K562 (cell line): ENCODE measurements at regions not wholly inside any gene's neighbourhood (a gene's known extent, or its start where the extent isn't known, plus 50 kb on each side); places are given as distances from the start of the nearest gene placed in this dataset.

Experiments
- ATAC-seq: fragments of 200-7000 bp; cut with Tn5 transposase; 3 replicates; pipeline ENCODE4 v1.9.1; 2020; ENCODE audit warnings: moderate library complexity
- BruUV-seq: library from RNA; stranded (reverse); fragments of 400-500 nt; replicated peaks from 2 replicates; lab custom pipeline; 2021; lab: Mats Ljungman, UMichigan
- CTCF ChIA-PET: fragments of 300-600 bp; formaldehyde crosslinking; extraction: SDS; loops from one replicate; lab custom pipeline; 2021; ENCODE audit warnings: low intra/inter-chr PET ratio; lab: Yijun Ruan, JAX
- POLR2A ChIA-PET: fragments of 300-600, 350-650 bp; sonication (Branson Sonifier 250); formaldehyde crosslinking; extraction: SDS; loops from one replicate; lab custom pipeline; 2021; ENCODE audit warnings: antibody characterized with exemption, inconsistent platforms; lab: Yijun Ruan, JAX
- DNase-seq, 4 experiments: peaks; one replicate each; pipeline versions ENCODE4 v3.0.0 to v3.0.0-alpha.2; 2011 to 2018; ENCODE audit warnings: low spot score in 3 of 4, mixed read lengths in 3 of 4; ENCODE audit errors: extremely low read depth in 1 of 4
- FAIRE-seq: peaks from 2 replicates; lab custom pipeline; 2011; peaks lifted over from hg19 to GRCh38; lab: Jason Lieb, UNC
- H2AFZ ChIP-seq: 2 replicates; pipeline ENCODE4 v1.6.0; 2011; ENCODE audit warnings: low read depth, low read length, control low read depth, inconsistent platforms
- H3K27ac ChIP-seq: fragments of 200-600 bp; 3 replicates; pipeline ENCODE4 v1.8.0; 2011; ENCODE audit warnings: low read depth, mild to moderate bottlenecking, control low read depth, inconsistent platforms, low read length, moderate library complexity, mixed read lengths; ENCODE audit errors: extremely low read depth
- H3K27me3 ChIP-seq, 2 experiments: fragments of 300-600 bp in 1 of 2; 2 replicates in 1 of 2; 3 replicates in 1 of 2; pipeline versions ENCODE4 v1.6.0 to v1.8.0; 2011; ENCODE audit warnings: inconsistent platforms in 2 of 2, low read length in 2 of 2, mild to moderate bottlenecking in 1 of 2, mixed read lengths in 1 of 2, moderate library complexity in 1 of 2; ENCODE audit not compliant: control insufficient read depth in 2 of 2, insufficient read depth in 2 of 2
- H3K36me3 ChIP-seq: fragments of 300-600 bp; 3 replicates; pipeline ENCODE4 v1.8.0; 2011; ENCODE audit warnings: mild to moderate bottlenecking, low read length, inconsistent platforms; ENCODE audit not compliant: control insufficient read depth, insufficient read depth
- H3K4me1 ChIP-seq, 2 experiments: fragments of 200-600 bp in 1 of 2; replicated peaks in 1 of 2; 2 replicates in 1 of 2; 3 replicates in 1 of 2; pipeline versions ENCODE4 v1.5.1 to v1.8.0; 2011; ENCODE audit warnings: inconsistent platforms in 2 of 2, low read length in 2 of 2, mild to moderate bottlenecking in 1 of 2, mixed read lengths in 1 of 2, moderate library complexity in 1 of 2; ENCODE audit not compliant: control insufficient read depth in 2 of 2, insufficient read depth in 2 of 2
- H3K4me2 ChIP-seq: 2 replicates; pipeline ENCODE4 v1.6.1; 2011; ENCODE audit warnings: low read length, control low read depth, inconsistent platforms, mixed read lengths; ENCODE audit not compliant: insufficient read depth
- H3K4me3 ChIP-seq: fragments of 200-600 bp; sonication (generic), shearing (Covaris generic); 2 replicates; pipeline ENCODE4 v1.5.1; 2016; ENCODE audit warnings: control low read depth, inconsistent platforms
- H3K79me2 ChIP-seq: fragments of 200-600 bp; 3 replicates; pipeline ENCODE4 v1.8.0; 2011; ENCODE audit warnings: low read length, inconsistent platforms; ENCODE audit not compliant: control insufficient read depth, insufficient read depth
- H3K9ac ChIP-seq, 2 experiments: 2 replicates each; pipeline versions ENCODE4 v1.6.0 to v1.6.1; 2011; ENCODE audit warnings: low read depth in 2 of 2, low read length in 2 of 2, control low read depth in 1 of 2, inconsistent platforms in 1 of 2, mild to moderate bottlenecking in 1 of 2, mixed read lengths in 1 of 2; ENCODE audit not compliant: insufficient read depth in 1 of 2
- H3K9me1 ChIP-seq: one replicate; pipeline ENCODE4 v1.6.0; 2011; ENCODE audit warnings: inconsistent platforms, mild to moderate bottlenecking, low read length, moderate library complexity; ENCODE audit not compliant: control insufficient read depth, insufficient read depth
- H3K9me3 ChIP-seq: replicated peaks from 2 replicates; pipeline ENCODE4 v1.5.1; 2011; ENCODE audit warnings: low read depth, low read length, inconsistent platforms; ENCODE audit not compliant: control insufficient read depth, insufficient read depth
- H4K20me1 ChIP-seq: replicated peaks from 2 replicates; pipeline ENCODE4 v1.6.1; 2011; ENCODE audit warnings: low read length, inconsistent platforms, mixed read lengths; ENCODE audit not compliant: control insufficient read depth, insufficient read depth
- C11orf30 ChIP-seq: fragments of 450-650 bp; IDR thresholded peaks from 2 replicates; pipeline ENCODE4 v1.6.1; 2016; ENCODE audit warnings: low read depth, mild to moderate bottlenecking
- CCAR2 ChIP-seq: fragments of 200-400 bp; formaldehyde crosslinking; IDR thresholded peaks from 2 replicates; pipeline ENCODE4 v1.6.1; 2017; ENCODE audit warnings: mild to moderate bottlenecking, low read depth, low read length
- CEBPG ChIP-seq, 3 experiments: fragments of 200-800 bp in 1 of 3; sonication (Bioruptor generic) in 1 of 3; sonication (generic) in 1 of 3; formaldehyde crosslinking in 1 of 3; IDR thresholded peaks in 2 of 3; conservative IDR thresholded peaks in 1 of 3; 2 replicates each; pipeline versions ENCODE4 v1.6.1 to v1.8.0; 2016 to 2022; ENCODE audit warnings: missing compliant biosample characterization in 2 of 3, missing genetic modification characterization in 2 of 3, mild to moderate bottlenecking in 1 of 3, missing genetic modification reagents in 1 of 3
- CREM ChIP-seq: IDR thresholded peaks from 2 replicates; pipeline ENCODE4 v1.6.1; 2014; ENCODE audit warnings: antibody characterized with exemption, low read depth
- FOXJ3 ChIP-seq: sonication (generic); formaldehyde crosslinking; IDR thresholded peaks from 2 replicates; pipeline ENCODE4 v1.4.0; 2020; ENCODE audit warnings: mild to moderate bottlenecking, missing genetic modification reagents
- FUS ChIP-seq: fragments of 200-400 bp; formaldehyde crosslinking; optimal IDR thresholded peaks from 2 replicates; pipeline ENCODE3; 2017; ENCODE audit warnings: low read depth, low read length
- HOXB6 ChIP-seq: fragments of 250-450 bp; sonication (Bioruptor Pico); IDR thresholded peaks from 2 replicates; pipeline ENCODE4 v1.5.1; 2022; ENCODE audit warnings: mild to moderate bottlenecking, borderline replicate concordance
- L3MBTL2 ChIP-seq: fragments of 450-650 bp; IDR thresholded peaks from 2 replicates; pipeline ENCODE4 v1.6.1; 2016; ENCODE audit warnings: mild to moderate bottlenecking, moderate library complexity
- LARP7 ChIP-seq: fragments of 450-650 bp; IDR thresholded peaks from 2 replicates; pipeline ENCODE4 v1.6.1; 2016
- NR2C2 ChIP-seq, 2 experiments: fragments of 200-800 bp in 1 of 2; sonication (Bioruptor generic) in 1 of 2; sonication (generic) in 1 of 2; formaldehyde crosslinking in 1 of 2; IDR thresholded peaks; 2 replicates each; pipeline versions ENCODE4 v1.6.1 to v1.8.0; 2016 to 2022; ENCODE audit warnings: mild to moderate bottlenecking in 1 of 2, missing compliant biosample characterization in 1 of 2, missing genetic modification characterization in 1 of 2, missing genetic modification reagents in 1 of 2
- RHOXF2B ChIP-seq: fragments of 250-450 bp; sonication (Bioruptor Pico); conservative IDR thresholded peaks from 2 replicates; pipeline ENCODE4 v1.5.1; 2021
- TRIM24 ChIP-seq, 2 experiments: fragments of 450-650 bp; IDR thresholded peaks; 2 replicates each; pipeline ENCODE4 v1.6.1; 2016
- WGBS: fragments of 100-300 bp; shearing (Covaris generic); methylation state at CpG from one replicate; pipeline ENCODE4 v1.1.6; 2016; ENCODE audit warnings: low coverage, mixed read lengths; ENCODE audit not compliant: insufficient coverage; ENCODE audit errors: missing lambda C conversion rate; 5-methylcytosine and 5-hydroxymethylcytosine counted together
- in situ Hi-C: fragments of 300-500 bp; cut with MboI; formaldehyde crosslinking; loops from 4 replicates; pipeline ENCODE4 v1.15.0; 2018; ENCODE audit warnings: inconsistent platforms, mixed read lengths
- intact Hi-C: fragments of 100-400 bp; cut with micrococcal nuclease; formaldehyde crosslinking; loops from 2 replicates; pipeline ENCODE4 v1.14.2; 2022
- TF ChIP-seq, protein P1 (sequence below): sonication (generic); formaldehyde crosslinking; IDR thresholded peaks from 2 replicates; pipeline ENCODE4 v1.5.0; 2020; ENCODE audit warnings: missing genetic modification reagents
- TF ChIP-seq, protein P2 (sequence below), 2 experiments: fragments of 450-650 bp; conservative IDR thresholded peaks; 2 replicates each; pipeline ENCODE4 v1.6.1; 2017; ENCODE audit warnings: mild to moderate bottlenecking in 2 of 2, moderate library complexity in 2 of 2
- TF ChIP-seq, protein P3 (sequence below): sonication (generic); formaldehyde crosslinking; IDR thresholded peaks from 2 replicates; pipeline ENCODE4 v1.8.0; 2022; ENCODE audit warnings: mild to moderate bottlenecking, missing genetic modification reagents
- TF ChIP-seq, protein P4 (sequence below): fragments of 450-650 bp; formaldehyde crosslinking; IDR thresholded peaks from 2 replicates; pipeline ENCODE4 v1.4.0; 2020; ENCODE audit warnings: mild to moderate bottlenecking, mixed read lengths

DNA sequence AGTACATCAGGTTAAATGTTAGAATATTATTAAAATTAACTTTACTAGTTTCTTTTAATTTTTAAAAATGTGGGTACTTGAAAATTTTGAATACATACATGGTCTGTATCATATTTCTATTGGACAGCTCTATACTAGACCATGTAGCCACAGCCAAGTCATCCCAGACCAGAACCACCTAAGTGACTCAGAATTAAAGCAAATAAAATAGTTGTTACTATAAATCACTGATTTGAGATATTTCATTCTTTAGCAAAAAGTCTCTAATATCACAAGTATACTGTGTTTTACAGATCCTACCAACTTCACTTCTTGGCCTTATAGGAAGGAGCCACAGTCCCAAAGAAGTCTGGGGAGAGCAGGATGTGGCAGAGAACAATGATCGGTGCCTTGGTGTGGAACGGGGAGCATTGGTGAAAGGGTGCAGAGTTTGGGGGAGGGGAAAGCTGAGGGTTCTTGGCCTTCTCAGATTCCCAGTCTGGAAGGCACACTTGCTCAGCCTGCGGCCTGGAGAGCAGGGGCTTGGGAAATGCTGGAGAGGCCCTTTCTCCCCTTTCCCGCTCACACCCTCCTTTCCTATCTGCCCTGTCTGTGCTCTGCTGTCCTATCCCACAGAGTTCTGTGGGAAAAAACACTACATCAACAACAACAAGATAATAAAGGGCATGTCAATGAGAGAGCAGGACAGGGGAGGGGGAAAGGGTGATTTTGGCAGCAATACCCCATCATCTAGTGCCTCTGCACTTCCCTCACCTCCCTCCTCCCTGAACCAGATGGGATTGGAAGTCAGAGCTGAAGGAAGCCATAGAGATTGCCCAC, 122.1 kb downstream of the NGF start (continued):
- no peak for TF ChIP-seq HOXB6 (CRISPR knock-in tag)
- no peak for TF ChIP-seq FOXJ3 (CRISPR knock-in tag)
- no peak for TF ChIP-seq TRIM24 (IDR thresholded peaks at IDR 0.05)

DNA sequence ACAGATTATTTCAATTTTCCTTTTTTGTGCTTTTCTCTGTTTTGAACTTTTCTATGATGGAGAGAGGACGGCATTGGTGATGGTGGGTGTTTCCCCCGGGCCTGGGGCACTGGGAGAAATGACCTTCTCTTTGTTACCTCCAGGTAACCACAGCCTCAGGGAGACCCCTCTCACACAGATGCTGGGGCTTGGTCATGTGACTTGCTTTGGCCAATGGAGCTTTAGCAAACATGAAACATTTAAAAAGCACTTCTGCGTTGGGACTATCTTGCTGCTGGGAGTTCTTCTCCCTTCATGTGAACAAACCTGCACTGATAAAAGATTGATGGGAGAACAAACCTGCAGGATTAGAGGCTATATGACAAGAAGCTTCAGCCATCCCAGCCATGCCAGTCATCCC, 122.9 kb downstream of the NGF start:
- no peaks in the 10 kb centered on the region for H3K79me2 ChIP-seq
- H3K9ac ChIP-seq = no peak overlapping the region
- no peaks in the 10 kb centered on the region for H3K36me3 ChIP-seq
- no peak overlapping the region for H3K4me2 ChIP-seq
- no peaks in the 10 kb centered on the region for H3K4me1 ChIP-seq
- in situ Hi-C loops = no loop called here
- ATAC-seq (no peak), FAIRE-seq (no peak), DNase-seq (peak in 1 of 4 experiments; percentile 20)
- ChIA-PET POLR2A (no interaction called here), CTCF (no interaction called here)
- no peaks in the 10 kb centered on the region for H3K9me3 ChIP-seq
- H3K27me3 ChIP-seq = peaks cover 0 to 4% of the 10 kb centered on the region in 2 experiments; a peak in 2 of 5 replicates
- no peak overlapping the region for H2AFZ ChIP-seq
- no TSS peak for BruUV-seq
- H3K27ac ChIP-seq = no peak overlapping the region
- 0 out of 2 replicates have a peak, but pooled peaks cover 2% of the 10 kb centered on the region for H4K20me1 ChIP-seq
- H3K4me3 ChIP-seq = no peak overlapping the region
- WGBS = 2% methylated on average over 3 of the region's 3 CpGs
- no peaks in the 10 kb centered on the region for H3K9me1 ChIP-seq
- intact Hi-C loops = no loop called here
- TF ChIP-seq FUS (no peak), L3MBTL2 (no peak), NR2C2 (CRISPR knock-in tag; IDR thresholded peaks at IDR 0.05) (no peak), NR2C2 (tag; IDR thresholded peaks at IDR 0.05) (no peak), RHOXF2B (CRISPR knock-in tag) (no peak), CEBPG (CRISPR knock-in tag; IDR thresholded peaks at IDR 0.05) (no peak), CEBPG (tag; conservative IDR thresholded peaks at IDR 0.05 in 1 of 2, IDR thresholded peaks at IDR 0.05 in 1 of 2) (no peak), LARP7 (no peak), CCAR2 (no peak), C11orf30 (no peak), CREM (no peak)
- TF ChIP-seq, protein P1, sequence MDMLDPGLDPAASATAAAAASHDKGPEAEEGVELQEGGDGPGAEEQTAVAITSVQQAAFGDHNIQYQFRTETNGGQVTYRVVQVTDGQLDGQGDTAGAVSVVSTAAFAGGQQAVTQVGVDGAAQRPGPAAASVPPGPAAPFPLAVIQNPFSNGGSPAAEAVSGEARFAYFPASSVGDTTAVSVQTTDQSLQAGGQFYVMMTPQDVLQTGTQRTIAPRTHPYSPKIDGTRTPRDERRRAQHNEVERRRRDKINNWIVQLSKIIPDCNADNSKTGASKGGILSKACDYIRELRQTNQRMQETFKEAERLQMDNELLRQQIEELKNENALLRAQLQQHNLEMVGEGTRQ (CRISPR knock-in tag) = peak; percentile 20; the same call in 1 of the 2 replicates
- TF ChIP-seq, protein P2, sequence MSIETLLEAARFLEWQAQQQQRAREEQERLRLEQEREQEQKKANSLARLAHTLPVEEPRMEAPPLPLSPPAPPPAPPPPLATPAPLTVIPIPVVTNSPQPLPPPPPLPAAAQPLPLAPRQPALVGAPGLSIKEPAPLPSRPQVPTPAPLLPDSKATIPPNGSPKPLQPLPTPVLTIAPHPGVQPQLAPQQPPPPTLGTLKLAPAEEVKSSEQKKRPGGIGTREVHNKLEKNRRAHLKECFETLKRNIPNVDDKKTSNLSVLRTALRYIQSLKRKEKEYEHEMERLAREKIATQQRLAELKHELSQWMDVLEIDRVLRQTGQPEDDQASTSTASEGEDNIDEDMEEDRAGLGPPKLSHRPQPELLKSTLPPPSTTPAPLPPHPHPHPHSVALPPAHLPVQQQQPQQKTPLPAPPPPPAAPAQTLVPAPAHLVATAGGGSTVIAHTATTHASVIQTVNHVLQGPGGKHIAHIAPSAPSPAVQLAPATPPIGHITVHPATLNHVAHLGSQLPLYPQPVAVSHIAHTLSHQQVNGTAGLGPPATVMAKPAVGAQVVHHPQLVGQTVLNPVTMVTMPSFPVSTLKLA (conservative IDR thresholded peaks at IDR 0.05) = no peak
- TF ChIP-seq, protein P3, sequence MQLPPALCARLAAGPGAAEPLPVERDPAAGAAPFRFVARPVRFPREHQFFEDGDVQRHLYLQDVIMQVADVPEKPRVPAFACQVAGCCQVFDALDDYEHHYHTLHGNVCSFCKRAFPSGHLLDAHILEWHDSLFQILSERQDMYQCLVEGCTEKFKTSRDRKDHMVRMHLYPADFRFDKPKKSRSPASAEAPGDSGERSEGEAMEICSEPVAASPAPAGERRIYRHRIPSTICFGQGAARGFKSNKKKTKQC (CRISPR knock-in tag) = no peak
- TF ChIP-seq, protein P4, sequence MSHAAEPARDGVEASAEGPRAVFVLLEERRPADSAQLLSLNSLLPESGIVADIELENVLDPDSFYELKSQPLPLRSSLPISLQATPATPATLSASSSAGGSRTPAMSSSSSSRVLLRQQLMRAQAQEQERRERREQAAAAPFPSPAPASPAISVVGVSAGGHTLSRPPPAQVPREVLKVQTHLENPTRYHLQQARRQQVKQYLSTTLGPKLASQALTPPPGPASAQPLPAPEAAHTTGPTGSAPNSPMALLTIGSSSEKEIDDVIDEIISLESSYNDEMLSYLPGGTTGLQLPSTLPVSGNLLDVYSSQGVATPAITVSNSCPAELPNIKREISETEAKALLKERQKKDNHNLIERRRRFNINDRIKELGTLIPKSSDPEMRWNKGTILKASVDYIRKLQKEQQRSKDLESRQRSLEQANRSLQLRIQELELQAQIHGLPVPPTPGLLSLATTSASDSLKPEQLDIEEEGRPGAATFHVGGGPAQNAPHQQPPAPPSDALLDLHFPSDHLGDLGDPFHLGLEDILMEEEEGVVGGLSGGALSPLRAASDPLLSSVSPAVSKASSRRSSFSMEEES (CRISPR knock-in tag) = peak; percentile 78
